ENCODE measurements at regions not wholly inside any gene's neighbourhood (a gene's known extent, or its start where the extent isn't known, plus 50 kb on each side); places are given as distances from the start of the nearest gene placed in this dataset.

GRCh38 chr4:130125467-130125866 lies 1029.5 kb downstream of the C4orf33 start:
- no peak for TF ChIP-seq YY1 (IDR thresholded peaks at IDR 0.05; ENCODE audit: insufficient read depth, insufficient read length)
- no peak for TF ChIP-seq ZNF274 (IDR thresholded peaks at IDR 0.05; ENCODE audit: low read depth, low read length)
- no peak for TF ChIP-seq SUZ12 (IDR thresholded peaks at IDR 0.05; ENCODE audit: extremely low read depth, insufficient read depth, insufficient read length)
